HG03025 (cell line): ENCODE measurements at regions not wholly inside any gene's neighbourhood (a gene's known extent, or its start where the extent isn't known, plus 50 kb on each side); places are given as distances from the start of the nearest gene placed in this dataset.

Source experiments
- ATAC-seq: cut with Tn5 transposase; IDR thresholded peaks from one replicate; pipeline ENCODE4 v1.9.1; 2021; ENCODE audit warnings: mild to moderate bottlenecking, moderate library complexity; ENCODE audit not compliant: unreplicated experiment, low FRiP score

DNA sequence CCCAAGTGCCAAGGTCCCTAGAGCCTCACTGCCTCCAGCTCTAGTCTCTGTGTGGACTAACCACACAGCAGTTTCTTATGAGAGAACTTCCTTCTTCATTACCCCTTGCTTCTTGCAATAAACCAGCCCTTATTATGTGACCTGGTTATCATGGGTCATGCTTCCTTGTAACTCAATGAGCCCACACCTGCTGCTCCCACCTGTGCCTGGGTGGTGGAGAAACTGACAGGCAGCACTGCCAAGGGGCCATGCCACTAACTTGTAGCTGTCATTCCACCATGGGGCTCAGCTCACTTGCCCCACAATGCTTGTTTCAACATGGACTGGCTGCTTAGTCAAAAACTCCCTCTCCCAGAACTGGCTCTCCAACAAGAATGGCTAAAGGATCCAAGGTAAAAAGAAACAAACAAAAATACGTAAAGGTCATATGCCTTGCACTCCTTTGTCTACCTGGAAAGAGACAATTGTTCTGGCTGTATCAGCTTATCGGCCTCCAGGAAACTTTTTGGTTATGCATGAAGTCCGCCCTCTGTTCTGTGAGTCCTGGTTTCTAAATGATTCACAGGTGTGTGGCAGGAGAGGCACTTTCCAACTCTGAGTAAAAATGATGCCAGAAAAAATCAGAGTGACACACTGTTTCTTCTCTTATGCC is 446.4 kb downstream of the COG6 start:
- peak; percentile 70 for ATAC-seq

DNA sequence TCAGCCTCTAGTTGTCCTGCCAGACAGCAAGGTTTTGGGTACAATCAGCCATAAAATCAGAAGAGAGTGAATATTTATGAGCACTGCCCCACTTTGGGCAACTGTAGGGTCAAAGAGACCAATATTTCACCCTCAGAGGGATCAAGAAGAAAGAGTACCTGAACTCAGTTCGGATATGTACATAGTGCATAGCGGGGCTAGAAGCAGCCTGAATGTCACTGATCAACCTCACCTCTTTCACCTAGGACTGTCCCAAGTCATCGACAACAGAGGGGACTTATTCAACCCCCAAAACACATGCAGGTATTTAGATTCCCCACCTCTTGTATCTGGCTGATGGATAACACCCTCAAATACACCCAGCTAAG is 446.9 kb downstream of the COG6 start:
- ATAC-seq: no peak

GRCh38 chr13:40102854-40103253 is 447.4 kb downstream of the COG6 start:
- no peak for ATAC-seq

- ATAC-seq: no peak
Measured at GRCh38 chr13:40103864-40104263, 448.4 kb downstream of the COG6 start.

GRCh38 chr13:40105231-40105630 is 449.8 kb downstream of the COG6 start:
- ATAC-seq: no peak

- no peak for ATAC-seq
Measured at GRCh38 chr13:40109351-40109844, 453.9 kb downstream of the COG6 start.

GRCh38 chr13:40113643-40114304 is 458.3 kb downstream of the COG6 start:
- no peak for ATAC-seq

DNA sequence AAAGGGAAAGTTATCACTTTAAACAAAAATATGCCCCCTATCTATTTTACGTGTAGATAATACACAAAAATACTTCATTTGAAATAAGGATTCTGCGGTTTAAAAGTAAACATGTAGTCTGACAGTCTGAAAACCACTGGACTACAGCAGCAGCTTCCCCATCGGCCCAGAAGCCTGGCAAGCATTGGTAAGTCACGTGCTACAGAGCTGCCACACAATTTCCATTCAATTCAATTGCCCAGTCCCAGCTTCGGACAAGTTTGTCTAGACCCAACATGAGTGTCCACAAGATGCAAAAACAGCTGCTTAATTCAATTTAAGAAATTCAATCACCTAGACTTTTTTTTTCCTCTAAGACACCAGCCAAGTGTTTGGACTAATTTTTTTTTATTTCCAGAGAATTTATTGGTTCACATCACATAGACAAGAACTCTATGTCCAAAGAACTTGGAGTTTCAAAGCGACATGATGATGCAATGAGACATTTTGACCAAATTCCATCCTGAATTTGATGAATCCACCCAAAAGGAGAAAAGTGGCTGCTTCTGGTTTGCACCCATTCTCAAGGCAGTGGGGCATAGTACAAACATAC is 458.9 kb downstream of the COG6 start:
- ATAC-seq: no peak

GRCh38 chr13:40115426-40115825 is 460.0 kb downstream of the COG6 start:
- no peak for ATAC-seq

DNA sequence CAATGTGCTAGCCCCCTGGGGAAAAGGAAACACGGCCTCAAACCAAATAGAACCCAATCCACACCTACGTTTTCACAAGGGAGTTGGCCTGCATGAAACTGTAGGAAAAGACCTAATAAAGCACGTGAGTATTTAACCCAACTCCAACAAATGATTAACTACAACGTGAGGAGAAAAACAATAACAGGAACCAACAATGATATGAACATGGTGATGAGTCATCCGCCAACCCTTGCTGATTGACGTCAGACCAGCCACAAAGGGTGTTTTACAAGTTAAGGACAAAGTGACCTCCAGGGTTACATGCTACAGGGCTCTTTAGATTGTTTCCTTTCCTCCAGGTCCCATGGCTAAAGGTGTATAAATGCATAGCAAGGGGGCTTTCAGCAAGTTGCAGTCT is 460.5 kb downstream of the COG6 start:
- ATAC-seq: peak; percentile 61

GRCh38 chr13:40118337-40118736 is 462.9 kb downstream of the COG6 start:
- ATAC-seq: no peak

- ATAC-seq: no peak
Measured at GRCh38 chr13:40119852-40120251, 464.4 kb downstream of the COG6 start.

GRCh38 chr13:40120288-40120687 is 464.8 kb downstream of the COG6 start:
- ATAC-seq: no peak

DNA sequence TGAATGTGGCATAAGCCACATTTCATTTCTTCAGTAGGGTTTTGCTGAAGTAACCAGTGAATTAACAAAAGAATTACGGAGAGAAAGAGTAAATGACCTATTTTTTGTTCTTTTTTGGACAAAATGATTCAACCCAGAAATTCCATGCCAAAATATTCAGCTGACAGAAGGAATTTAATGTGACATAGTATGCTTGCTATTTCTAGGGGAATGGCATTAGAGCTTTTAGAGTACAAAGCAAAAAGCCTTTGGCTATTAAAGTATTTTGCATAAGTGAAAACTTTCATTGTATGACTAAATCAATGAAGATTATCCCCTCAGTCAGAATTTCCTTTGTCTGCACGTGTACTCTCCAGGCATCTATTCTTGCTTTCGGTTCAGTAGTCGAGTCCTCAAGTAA is 465.3 kb downstream of the COG6 start:
- no peak for ATAC-seq

DNA sequence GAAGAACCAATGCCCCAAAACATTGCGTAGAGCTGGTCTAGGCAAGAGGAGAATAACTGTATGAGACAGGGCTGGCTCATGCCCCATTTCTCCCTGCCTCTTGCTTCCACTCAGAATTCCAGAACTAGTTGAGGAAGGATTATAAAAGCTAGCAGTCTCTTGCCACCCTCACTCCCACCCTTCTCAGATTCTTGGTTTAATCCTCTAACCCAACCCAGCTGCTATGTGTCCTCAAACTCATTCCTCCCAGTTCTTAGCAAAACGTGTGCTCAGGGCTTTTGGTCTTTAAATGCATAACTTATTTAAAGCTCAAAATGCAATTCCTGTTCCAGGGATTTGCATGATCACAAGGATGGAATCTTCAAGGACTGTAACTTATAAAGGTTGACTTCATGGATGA is 466.3 kb downstream of the COG6 start:
- ATAC-seq: no peak

DNA sequence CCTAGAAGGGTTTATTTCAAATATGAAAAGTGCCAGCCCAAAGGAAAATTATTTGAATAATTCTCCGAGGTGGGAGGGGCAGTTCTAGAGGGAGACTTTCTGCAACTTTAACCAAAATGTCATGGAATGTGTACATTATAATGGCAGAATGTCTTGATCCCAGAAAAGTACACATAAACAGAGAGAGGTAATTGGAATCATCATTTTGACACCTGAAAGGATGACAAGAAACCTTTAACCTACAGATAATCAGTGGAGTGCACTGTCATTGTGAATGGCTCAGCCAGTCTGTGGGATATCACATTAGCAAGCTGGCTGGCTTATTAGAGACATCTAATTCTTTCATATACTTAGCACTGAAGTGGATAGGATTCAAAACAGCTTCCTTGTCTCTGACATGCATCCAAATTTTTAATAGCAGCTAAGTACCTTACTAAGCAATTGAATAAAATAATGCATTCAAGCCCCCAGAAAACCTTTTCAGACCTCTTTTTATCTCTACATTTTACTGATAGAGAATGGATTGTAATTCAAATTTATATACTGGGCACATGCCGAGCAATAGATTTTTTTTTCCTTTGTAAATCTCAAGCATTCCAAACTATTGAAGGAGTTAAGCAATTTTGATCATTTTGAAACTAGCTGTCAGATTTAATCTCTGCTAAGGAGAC is 468.6 kb downstream of the COG6 start:
- no peak for ATAC-seq

DNA sequence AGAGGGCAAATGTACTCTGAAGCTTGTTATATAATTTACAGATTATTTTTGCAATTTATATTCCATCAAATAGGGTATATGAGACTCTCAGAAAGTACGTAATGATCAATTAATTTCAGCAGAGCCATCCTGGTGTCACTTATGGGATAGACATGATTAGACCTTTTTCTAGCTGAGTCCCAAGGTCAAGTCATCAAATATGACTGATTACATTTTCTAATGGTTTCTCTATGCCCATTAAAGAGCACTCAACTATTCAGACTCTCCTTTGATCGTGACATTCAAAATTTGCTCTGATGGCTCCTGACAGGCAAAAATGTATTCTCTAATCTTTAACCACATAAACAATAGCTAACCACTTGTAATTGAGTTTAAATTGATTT is 469.2 kb downstream of the COG6 start:
- no peak for ATAC-seq

GRCh38 chr13:40125336-40125735 is 469.9 kb downstream of the COG6 start:
- ATAC-seq: no peak

- ATAC-seq: no peak
Measured at GRCh38 chr13:40126306-40127085, 471.0 kb downstream of the COG6 start.

GRCh38 chr13:40127476-40127875 is 472.0 kb downstream of the COG6 start:
- ATAC-seq: peak; percentile 36

DNA sequence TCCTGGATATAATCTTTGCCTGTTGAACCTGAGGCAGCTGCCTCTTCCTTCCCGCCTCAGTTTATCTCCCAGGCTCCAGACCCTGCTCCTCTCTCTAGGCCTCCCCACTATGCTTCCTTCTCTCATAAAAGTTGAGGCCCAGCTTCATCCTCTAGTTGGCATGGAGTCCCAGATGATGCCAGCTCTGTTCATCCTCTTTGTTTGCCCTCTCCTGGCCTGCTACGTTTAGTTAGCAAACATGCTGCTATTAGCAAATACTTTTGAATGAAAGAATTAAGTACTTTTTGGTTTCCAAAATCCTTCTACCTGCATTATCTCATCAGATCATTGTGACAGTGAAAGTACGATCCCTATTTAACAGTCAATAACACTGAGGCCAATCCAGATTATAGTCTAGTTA is 472.5 kb downstream of the COG6 start:
- no peak for ATAC-seq
